GM12878 (cell line): ENCODE measurements at regions not wholly inside any gene's neighbourhood (a gene's known extent, or its start where the extent isn't known, plus 50 kb on each side); places are given as distances from the start of the nearest gene placed in this dataset.

Experiments
- ATAC-seq: fragments of 200-7000 bp; cut with Tn5 transposase; 3 replicates; pipeline ENCODE4 v1.9.1; 2020; ENCODE audit warnings: mild to moderate bottlenecking, moderate library complexity
- BruUV-seq: library from RNA; stranded (reverse); fragments of 400-500 nt; replicated peaks from 2 replicates; lab custom pipeline; 2021; lab: Mats Ljungman, UMichigan
- CTCF ChIA-PET: fragments of 300-600 bp; sonication (Branson Sonifier 250); formaldehyde crosslinking; extraction: SDS; loops from one replicate; lab custom pipeline; 2021; ENCODE audit warnings: inconsistent platforms; lab: Yijun Ruan, JAX
- POLR2A ChIA-PET: fragments of 350-600 bp; formaldehyde crosslinking; extraction: SDS; loops from one replicate; lab custom pipeline; 2021; ENCODE audit warnings: inconsistent platforms; lab: Charles Lee
- RAD21 ChIA-PET: fragments of 300-600 bp; sonication (Branson Sonifier 250); formaldehyde crosslinking; loops from one replicate; lab custom pipeline; 2023; ENCODE audit warnings: antibody characterized with exemption; ENCODE audit not compliant: unreplicated experiment; lab: Charles Lee
- SMC1A ChIA-PET: fragments of 300-600 bp; sonication (Branson Sonifier 250); formaldehyde crosslinking; loops from one replicate; lab custom pipeline; 2023; ENCODE audit not compliant: unreplicated experiment, uncharacterized antibody; lab: Charles Lee
- DNase-seq: peaks from one replicate; pipeline ENCODE4 v3.0.0-alpha.2; 2011; ENCODE audit warnings: low read depth, low spot score
- FAIRE-seq: peaks from 3 replicates; lab custom pipeline; 2011; peaks lifted over from hg19 to GRCh38; lab: Jason Lieb, UNC
- H2AFZ ChIP-seq: 2 replicates; pipeline ENCODE4 v1.6.0; 2011; ENCODE audit warnings: low read depth, low read length, control low read depth; ENCODE audit not compliant: control insufficient read depth
- H3K27ac ChIP-seq: 2 replicates; pipeline ENCODE4 v1.5.1; 2011; ENCODE audit warnings: control low read depth; ENCODE audit not compliant: control insufficient read depth, insufficient read depth
- H3K27me3 ChIP-seq, 2 experiments: replicated peaks in 1 of 2; 2 replicates each; pipeline versions ENCODE4 v1.6.0 to v1.6.1; 2011; ENCODE audit warnings: low read length in 1 of 2; ENCODE audit not compliant: control insufficient read depth in 2 of 2, insufficient read depth in 2 of 2
- H3K36me3 ChIP-seq, 2 experiments: 2 replicates each; pipeline ENCODE4 v1.5.1; 2011; ENCODE audit warnings: low read length in 1 of 2; ENCODE audit not compliant: control insufficient read depth in 2 of 2, insufficient read depth in 2 of 2
- H3K4me1 ChIP-seq: 2 replicates; pipeline ENCODE4 v1.6.1; 2011; ENCODE audit warnings: mild to moderate bottlenecking, low read length, moderate library complexity, mixed read lengths; ENCODE audit not compliant: control insufficient read depth, insufficient read depth
- H3K4me2 ChIP-seq: 2 replicates; pipeline ENCODE4 v1.6.0; 2011; ENCODE audit warnings: control low read depth; ENCODE audit not compliant: control insufficient read depth, insufficient read depth
- H3K4me3 ChIP-seq: fragments of 200-600 bp; sonication (generic); 2 replicates; pipeline ENCODE4 v1.5.1; 2016
- H3K79me2 ChIP-seq: 2 replicates; pipeline ENCODE4 v1.6.0; 2011; ENCODE audit warnings: low read length; ENCODE audit not compliant: control insufficient read depth, insufficient read depth
- H3K9ac ChIP-seq: 2 replicates; pipeline ENCODE4 v1.8.0; 2011; ENCODE audit warnings: low read length, control low read depth, mixed read lengths; ENCODE audit not compliant: control insufficient read depth, insufficient read depth
- H3K9me3 ChIP-seq: replicated peaks from 3 replicates; pipeline ENCODE4 v1.5.1; 2011; ENCODE audit warnings: mild to moderate bottlenecking, low read length; ENCODE audit not compliant: control insufficient read depth, insufficient read depth
- H4K20me1 ChIP-seq: 2 replicates; pipeline ENCODE4 v1.6.0; 2011; ENCODE audit not compliant: control insufficient read depth, insufficient read depth
- CEBPB ChIP-seq, 2 experiments: fragments of 150-350 bp in 1 of 2; IDR thresholded peaks; 2 replicates each; pipeline ENCODE4 v1.6.1; 2012 to 2014; ENCODE audit warnings: low read depth in 2 of 2, low read length in 2 of 2, borderline replicate concordance in 1 of 2, inconsistent platforms in 1 of 2
- MEF2A ChIP-seq: IDR thresholded peaks from 2 replicates; pipeline ENCODE4 v1.6.1; 2011; ENCODE audit warnings: low read depth, mild to moderate bottlenecking, low read length, moderate library complexity; ENCODE audit not compliant: insufficient read depth
- WGBS: methylation state at CpG from one replicate; pipeline ENCODE4 v1.1.6; 2016; ENCODE audit warnings: low lambda C conversion rate; ENCODE audit not compliant: insufficient replicate concordance, insufficient coverage; ENCODE audit errors: missing lambda C conversion rate; 5-methylcytosine and 5-hydroxymethylcytosine counted together
- in situ Hi-C: fragments of 300-500 bp; cut with MboI; formaldehyde crosslinking; loops from 9 replicates; pipeline ENCODE4 v1.14.3; 2018; ENCODE audit warnings: mixed read lengths
- intact Hi-C: fragments of 100-400 bp; cut with micrococcal nuclease; formaldehyde crosslinking; loops from one replicate; pipeline ENCODE4 v1.14.2; 2022; ENCODE audit not compliant: unreplicated experiment

DNA sequence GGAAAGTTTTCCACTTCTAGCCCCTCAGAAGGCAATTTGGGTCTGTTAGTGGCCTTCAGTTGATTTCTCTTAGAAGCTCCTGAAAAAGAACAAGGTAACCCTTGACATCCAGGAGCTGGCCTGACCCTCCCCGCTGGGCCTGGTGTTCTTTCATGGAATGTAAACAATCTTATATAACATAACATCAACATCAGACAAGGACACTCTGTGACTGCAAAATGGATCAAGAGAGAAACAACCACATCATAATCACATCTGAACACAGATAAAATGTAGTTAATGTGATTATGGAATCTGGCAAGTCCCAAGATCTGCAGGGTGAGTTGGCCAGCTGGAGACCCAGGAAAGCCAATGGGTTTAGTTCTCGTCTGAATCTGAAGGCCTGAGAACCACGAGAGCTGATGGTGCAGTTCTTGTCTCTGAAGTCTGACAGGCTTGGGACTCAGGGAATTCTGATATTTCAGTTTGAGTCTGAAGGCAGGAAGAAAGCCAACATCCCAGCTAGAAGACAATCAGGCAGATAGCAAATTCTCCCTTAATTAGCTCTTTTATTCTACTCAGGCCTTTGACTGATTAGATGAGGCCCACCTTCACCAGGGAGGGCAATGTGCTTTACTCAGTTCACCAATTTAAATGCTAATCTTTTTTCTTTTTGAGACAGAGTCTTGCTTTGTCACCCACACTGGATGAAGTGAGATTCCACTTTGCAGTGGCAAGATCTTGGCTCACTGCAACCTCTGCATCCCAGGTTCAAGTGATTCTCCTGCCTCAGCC, 91.4 kb upstream of the NAMPT start:
- no peaks in the 10 kb centered on the region for H3K36me3 ChIP-seq
- no TSS peak for BruUV-seq
- CTCF ChIA-PET, result interaction anchor here (0.9 to 1.8 kb wide), 5 partner anchors 9 to 199 kb away, joined by 3 to 5 read pairs (median 3); no protein-coding TSS in a partner anchor
- no peak for TF ChIP-seq MEF2A
- TF ChIP-seq, all 136 proteins: peak for 0
- H3K4me1 ChIP-seq, result no peaks in the 10 kb centered on the region
- no peaks in the 10 kb centered on the region for H3K9me3 ChIP-seq
- SMC1A ChIA-PET, result interaction anchor here (0.6 to 6.5 kb wide), 8 partner anchors 11 to 766 kb away, joined by 3 to 20 read pairs (median 4); no protein-coding TSS in a partner anchor
- POLR2A ChIA-PET, result interaction anchor here (0.7 kb wide), 2 partner anchors 176 to 221 kb away, joined by 5 to 7 read pairs; no protein-coding TSS in a partner anchor
- no peaks in the 10 kb centered on the region for H3K79me2 ChIP-seq
- ATAC-seq, result no peak
- no peak overlapping the region for H3K4me3 ChIP-seq
- intact Hi-C loops, result no loop called here
- FAIRE-seq, result no peak
- no peak for DNase-seq
- in situ Hi-C loops, result no loop called here
- no peak overlapping the region for H3K27ac ChIP-seq
- H3K9ac ChIP-seq, result no peak overlapping the region
- H2AFZ ChIP-seq, result no peak overlapping the region
- H4K20me1 ChIP-seq, result no peaks in the 10 kb centered on the region
- RAD21 ChIA-PET, result interaction anchor here (0.9 to 1.3 kb wide), 3 partner anchors 86 to 202 kb away, joined by 4 read pairs; no protein-coding TSS in a partner anchor
- 61% methylated on average over 3 of the region's 3 CpGs for WGBS
- no peaks in the 10 kb centered on the region for H3K27me3 ChIP-seq
- no peak overlapping the region for H3K4me2 ChIP-seq

DNA sequence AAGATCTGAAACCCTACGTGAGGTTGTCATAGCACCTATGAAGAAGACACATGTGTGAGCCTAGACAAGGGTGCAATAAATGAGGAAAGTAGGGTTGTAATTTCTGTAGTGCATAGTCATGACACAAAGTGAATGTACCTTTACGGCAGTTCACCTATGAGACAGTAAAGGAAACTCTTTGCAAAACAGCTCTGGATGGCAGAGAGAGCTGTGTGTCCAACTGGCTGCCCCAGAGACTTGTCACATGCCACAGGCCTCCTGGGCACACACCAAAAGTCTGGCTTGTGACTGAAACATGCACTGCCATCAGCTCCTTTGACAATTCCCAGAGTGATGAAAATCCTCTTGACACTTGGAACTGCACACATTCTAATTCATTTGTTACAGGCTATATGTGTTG, 90.7 kb upstream of the NAMPT start:
- no peak for TF ChIP-seq CEBPB (IDR thresholded peaks at IDR 0.05; ENCODE audit: borderline replicate concordance in 1 of 2, low read depth in 2 of 2, low read length in 2 of 2)
- H3K4me1 ChIP-seq, result no peaks in the 10 kb centered on the region
- no peaks in the 10 kb centered on the region for H3K79me2 ChIP-seq
- H3K9me3 ChIP-seq, result no peaks in the 10 kb centered on the region
- ATAC-seq (no peak), FAIRE-seq (no peak), DNase-seq (no peak)
- H3K36me3 ChIP-seq, result no peaks in the 10 kb centered on the region
- H3K4me2 ChIP-seq, result no peak overlapping the region
- no peak overlapping the region for H3K4me3 ChIP-seq
- H3K27me3 ChIP-seq, result no peaks in the 10 kb centered on the region
- ChIA-PET CTCF (interaction anchor here (1.2 kb wide), 1 partner anchor 199 kb away, joined by 4 read pairs; no protein-coding TSS in a partner anchor), SMC1A (interaction anchor here (1.3 to 6.5 kb wide), 3 partner anchors 10 to 87 kb away, joined by 3 to 20 read pairs (median 5); no protein-coding TSS in a partner anchor), RAD21 (interaction anchor here (0.9 kb wide), 2 partner anchors 87 to 201 kb away, joined by 4 to 5 read pairs; no protein-coding TSS in a partner anchor), POLR2A (interaction anchor here (0.7 kb wide), 1 partner anchor 221 kb away, joined by 7 read pairs; no protein-coding TSS in a partner anchor)
- H3K27ac ChIP-seq, result no peak overlapping the region
- in situ Hi-C loops (no loop called here), intact Hi-C loops (no loop called here)
- WGBS, result 91% methylated on average over 2 of the region's 2 CpGs
- BruUV-seq, result no TSS peak
- H4K20me1 ChIP-seq, result no peaks in the 10 kb centered on the region
- H3K9ac ChIP-seq, result no peak overlapping the region
- no peak overlapping the region for H2AFZ ChIP-seq
